ENCODE measurements at regions not wholly inside any gene's neighbourhood (a gene's known extent, or its start where the extent isn't known, plus 50 kb on each side); places are given as distances from the start of the nearest gene placed in this dataset.

DNA sequence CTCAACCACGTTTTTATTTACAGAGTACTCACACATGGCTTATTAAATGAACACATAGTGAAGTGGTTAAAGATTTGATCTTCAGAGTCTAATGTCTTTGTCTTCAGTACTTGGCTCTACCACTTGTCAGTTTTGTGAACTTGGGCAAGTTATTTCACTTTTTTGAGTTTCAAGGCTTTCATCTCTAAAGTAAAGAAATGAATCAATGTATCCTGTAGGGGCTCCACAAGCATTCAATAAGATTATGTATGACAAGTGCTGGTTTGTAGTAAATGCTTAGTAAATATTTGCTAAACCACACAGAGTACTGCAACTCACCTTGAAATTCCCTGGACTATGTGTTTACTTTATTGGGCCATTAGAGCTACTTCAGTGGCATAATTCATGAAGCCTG lies 446.0 kb upstream of the GOT2 start:
- no peak for DNase-seq

- no peak for DNase-seq
These were observed 445.4 kb upstream of the GOT2 start for GRCh38 chr16:59179446-59180082.

DNA sequence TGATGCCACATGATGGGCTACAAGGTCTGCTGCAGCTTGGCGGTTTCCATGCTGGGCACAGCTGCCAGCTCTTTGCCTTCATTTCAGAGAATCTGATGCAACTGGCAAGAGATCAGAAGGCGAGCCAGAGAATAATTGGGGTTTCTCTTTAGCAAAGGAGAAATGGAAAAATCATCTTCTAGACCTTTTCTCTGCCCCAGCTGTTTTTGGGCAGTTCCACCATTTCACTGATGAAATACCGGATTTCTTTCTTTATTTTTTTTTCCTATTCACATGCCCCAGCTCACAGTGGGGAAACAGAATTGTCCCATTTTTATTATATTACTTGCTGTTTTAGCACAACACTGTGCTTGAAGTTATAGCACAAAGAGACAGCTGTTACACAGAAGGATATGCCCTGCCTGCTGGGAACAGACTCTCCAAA lies 439.3 kb upstream of the GOT2 start:
- DNase-seq, result no peak

GRCh38 chr16:59170099-59170712 lies 436.1 kb upstream of the GOT2 start:
- DNase-seq, result no peak

DNA sequence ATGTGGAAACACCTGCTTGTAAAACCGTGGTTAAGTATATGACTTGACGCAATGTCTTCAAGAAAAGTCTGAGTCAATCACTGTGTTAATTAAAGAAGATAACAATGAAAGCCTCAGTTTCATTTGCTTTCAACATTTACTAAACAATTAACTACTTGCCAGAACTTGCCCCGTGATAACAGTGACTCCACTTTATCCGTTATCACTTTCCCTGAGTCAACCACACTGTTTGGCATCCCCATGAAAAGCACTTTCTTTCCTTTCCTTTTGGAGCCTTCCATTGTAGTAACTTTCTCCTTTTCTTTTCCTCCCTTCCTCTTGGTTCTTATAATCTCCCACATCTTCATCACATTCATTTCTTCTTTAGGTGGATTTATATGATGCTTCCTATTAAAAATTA lies 435.1 kb upstream of the GOT2 start:
- DNase-seq, result no peak

GRCh38 chr16:59168461-59169114 lies 434.5 kb upstream of the GOT2 start:
- no peak for DNase-seq

- no peak for DNase-seq
These were observed 430.3 kb upstream of the GOT2 start for GRCh38 chr16:59164461-59164860.

DNA sequence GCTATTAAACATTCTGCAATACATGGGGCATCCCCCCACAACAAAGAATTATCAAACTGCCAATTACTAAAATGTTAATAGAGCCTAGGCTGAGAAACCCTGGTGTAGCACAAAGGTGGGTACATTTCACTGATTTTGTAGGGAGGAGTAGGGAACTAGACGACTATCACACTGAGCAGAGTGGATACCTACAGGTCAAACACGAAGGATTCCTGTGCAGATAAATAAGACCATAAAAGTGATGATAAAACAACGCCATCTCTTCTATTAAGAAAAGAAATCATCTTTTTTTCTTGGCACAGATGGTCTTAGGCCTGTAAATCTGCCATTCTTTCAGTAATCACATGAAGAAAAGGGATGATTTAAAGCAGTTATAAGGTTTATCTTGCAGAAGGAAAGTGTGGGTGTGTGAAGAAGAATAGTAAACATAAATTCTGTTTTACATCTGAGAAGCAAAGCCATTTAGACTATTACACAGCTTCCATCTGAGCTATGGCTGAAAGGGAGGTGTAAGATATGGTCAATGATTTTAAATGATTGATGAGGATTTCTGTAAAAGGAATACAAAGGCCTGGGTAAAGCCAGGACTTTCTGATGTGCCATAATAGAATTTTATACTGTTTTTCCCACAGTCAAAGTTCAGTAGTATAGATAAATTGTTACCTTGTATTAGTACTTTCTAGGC lies 429.4 kb upstream of the GOT2 start:
- DNase-seq, result no peak

- no peak for DNase-seq
These were observed 427.6 kb upstream of the GOT2 start for GRCh38 chr16:59161679-59162078.

DNA sequence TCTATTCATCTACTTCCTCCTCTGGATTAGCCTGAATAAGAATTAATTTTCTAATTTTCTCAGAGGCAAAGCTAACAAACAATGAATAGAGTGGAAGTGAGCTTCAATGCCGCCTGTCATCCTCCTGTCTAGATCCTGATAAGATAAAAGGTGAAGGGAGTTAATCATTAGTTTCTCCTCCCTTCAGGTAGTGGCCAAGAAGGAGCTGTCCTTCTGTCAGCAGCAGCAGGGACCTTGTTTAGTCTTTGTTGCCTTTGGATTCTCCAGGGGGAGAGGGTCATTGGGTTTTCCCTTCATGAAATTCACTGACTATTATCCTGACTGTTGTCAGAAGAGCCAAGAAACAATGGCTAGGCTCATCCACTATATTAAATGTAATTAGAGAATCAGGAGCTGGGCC lies 420.2 kb upstream of the GOT2 start:
- DNase-seq, result no peak

DNA sequence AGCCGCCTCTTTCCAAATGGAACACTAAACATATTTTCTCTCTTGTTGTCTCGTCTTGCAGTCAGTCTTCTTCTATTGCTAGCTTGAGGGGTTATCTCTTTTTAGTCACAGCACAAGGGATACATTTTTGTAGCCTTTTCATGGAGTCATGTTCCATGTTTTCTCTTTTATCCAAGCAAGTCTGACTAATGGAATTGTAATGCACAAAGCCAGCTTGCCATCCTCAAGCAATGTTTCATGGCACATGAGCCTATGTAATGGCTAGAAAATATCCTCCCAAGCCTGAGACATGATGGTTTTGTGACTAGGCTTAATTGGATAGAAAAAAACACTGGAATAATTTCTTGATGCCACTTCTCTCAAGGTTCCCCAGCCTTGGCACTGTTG lies 414.6 kb upstream of the GOT2 start:
- no peak for DNase-seq

DNA sequence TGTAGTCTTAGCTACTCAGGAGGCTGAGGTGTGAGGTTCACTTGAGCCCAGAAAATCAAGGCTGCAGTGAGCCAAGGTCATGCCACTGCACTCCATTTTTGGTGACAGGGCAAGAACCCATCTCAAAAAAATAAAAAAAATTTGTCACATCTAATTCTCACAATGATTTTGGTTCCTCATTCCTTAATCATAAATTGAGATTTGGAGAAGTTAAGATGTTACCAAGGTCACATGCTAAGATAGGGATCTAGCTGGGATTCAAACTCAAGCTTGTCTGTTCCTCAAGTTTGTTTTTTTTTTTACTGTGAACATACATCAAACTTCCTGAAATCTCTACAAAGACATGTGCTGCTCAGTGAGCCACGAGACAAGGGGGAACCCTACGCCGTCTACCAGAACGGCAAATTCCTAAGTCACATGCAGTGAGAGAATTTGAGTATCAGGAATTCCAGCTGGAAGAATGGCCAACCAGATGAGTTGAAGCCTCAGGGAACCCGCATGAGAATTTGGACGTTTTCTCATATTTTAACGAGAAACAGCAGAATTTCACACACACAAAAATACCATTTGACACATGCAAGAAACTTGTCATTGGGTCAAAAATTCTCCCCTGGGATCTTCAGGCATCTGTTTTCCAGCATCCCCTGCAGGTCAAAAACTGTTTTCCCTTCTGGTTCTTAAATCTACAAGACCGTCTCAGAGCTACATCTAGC lies 414.1 kb upstream of the GOT2 start:
- DNase-seq, result no peak

- no peak for DNase-seq
These were observed 412.0 kb upstream of the GOT2 start for GRCh38 chr16:59146140-59146539.

DNA sequence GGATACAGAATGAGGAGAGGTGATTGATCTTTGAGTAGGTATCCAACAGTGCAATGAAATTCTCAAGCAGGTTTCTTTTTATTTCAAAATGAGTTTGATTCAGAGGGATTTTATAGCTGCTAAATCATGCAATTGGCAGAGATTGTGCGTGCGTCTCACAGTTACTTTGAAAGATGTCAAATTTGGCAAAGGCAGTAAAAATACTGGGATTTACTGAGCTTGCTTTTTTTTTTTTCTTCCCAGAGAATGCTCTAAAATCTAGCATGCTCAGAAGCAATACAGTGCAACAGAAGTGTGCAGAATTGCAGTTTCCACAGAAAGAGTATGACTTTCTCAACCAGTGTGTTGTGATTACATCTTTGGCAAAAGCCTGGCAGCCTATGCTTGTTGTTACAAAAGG lies 410.7 kb upstream of the GOT2 start:
- no peak for DNase-seq

- DNase-seq, result no peak
These were observed 410.2 kb upstream of the GOT2 start for GRCh38 chr16:59144326-59144725.

DNA sequence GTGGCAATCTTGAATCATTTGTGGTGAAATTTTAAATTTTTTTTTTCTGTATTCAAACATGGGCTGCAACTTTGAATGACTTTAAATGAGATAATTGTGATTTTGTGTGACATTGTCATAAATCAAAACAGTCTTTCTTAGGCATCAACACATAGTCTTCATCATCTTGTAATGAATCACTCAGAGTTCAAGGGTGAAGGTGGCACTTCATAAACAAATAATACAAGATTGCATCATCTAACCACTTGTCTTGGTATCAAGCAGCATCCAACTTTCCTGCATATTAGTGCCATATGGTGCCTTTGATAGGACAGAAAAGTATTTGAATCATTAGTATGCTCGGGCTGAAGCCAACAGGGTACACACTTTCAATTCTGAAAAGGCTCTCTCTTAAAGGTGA lies 392.4 kb upstream of the GOT2 start:
- no peak for DNase-seq

GRCh38 chr16:59124056-59124455 lies 389.9 kb upstream of the GOT2 start:
- DNase-seq, result no peak

GRCh38 chr16:59123479-59123878 lies 389.4 kb upstream of the GOT2 start:
- DNase-seq, result no peak

DNA sequence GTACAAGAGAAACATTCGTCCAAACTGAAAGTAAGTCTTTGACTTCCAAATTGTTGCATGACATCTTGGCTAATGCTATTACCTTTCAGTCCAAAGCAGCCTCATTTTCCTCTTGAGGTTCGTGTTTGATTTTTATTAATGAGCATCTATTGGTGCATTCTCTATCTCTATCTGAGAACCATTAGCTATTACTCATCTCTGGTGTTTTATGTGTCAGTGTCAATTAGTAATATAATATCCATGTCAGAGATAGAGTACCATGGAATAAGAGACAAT lies 388.1 kb upstream of the GOT2 start:
- no peak for DNase-seq

DNA sequence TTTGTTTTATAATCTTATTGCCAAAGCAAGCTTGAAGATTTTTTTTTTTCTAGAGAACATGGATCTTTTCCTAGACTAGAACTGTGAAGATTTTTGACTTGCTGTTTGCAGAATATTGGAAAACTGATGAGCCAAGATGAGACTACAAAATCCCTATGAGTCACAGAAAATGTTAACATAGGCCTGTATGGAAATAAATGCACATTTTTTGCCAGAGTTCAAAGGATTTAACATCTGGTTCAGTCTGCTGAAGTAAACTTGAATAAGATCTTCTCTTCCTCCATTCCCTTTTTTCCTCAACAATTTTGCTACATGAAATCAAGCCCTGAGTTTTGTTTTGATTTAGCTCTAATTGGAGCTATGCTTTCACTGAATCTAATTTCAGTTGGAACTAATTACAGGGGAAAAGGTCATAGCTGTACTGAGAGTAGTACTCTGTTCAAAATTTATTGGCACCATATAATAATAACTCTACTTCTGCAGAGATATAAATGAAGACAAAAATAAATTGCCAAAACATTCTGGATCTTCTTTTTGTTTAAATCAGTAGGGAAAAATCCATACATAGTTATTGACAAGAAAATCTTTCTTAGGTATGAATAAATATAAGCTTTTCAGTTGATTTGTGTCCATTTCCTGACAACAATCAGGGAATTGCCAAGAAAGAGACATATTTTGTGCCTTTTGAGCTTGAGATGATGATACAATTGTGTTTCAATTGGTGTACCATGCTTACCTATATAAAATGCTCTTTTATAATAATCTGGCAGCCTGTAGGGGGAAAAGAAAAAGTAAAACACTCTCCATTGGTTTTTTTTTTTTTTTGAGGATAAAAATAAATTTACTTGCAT lies 387.5 kb upstream of the GOT2 start:
- DNase-seq, result no peak

DNA sequence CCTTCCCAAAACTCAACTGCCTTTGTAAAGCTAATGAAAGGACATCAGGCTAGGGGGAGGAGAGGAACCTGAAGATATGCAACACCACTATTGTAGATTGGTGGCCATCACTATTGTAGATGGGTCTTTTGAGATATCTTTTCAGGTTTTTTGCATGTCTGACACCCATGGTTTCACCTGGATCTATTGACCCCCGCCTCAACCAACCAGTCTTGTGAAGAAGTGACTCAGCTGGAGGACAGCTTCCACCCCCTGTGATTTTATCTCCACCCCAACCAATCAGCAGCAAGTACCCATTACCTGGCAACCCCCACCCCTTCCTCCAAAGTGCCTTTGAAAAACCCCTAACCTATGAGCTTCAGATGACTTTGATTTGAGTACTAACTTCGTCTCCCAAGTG lies 382.6 kb upstream of the GOT2 start:
- DNase-seq, result no peak

- DNase-seq, result no peak
These were observed 380.7 kb upstream of the GOT2 start for GRCh38 chr16:59114790-59115189.

All from NCI-H446 treated with DMSO at 0.1 percent for 48 hours (cell line).